GM23248 (cell line): ENCODE measurements at regions not wholly inside any gene's neighbourhood (a gene's known extent, or its start where the extent isn't known, plus 50 kb on each side); places are given as distances from the start of the nearest gene placed in this dataset.

Experiments
- DNase-seq: peaks from one replicate; pipeline ENCODE4 v3.0.0-alpha.2; 2015
- H2AFZ ChIP-seq: fragments of 200-600 bp; sonication (generic); 2 replicates; pipeline ENCODE4 v1.6.1; 2016; ENCODE audit warnings: antibody characterized with exemption
- H3F3A ChIP-seq: fragments of 200-600 bp; sonication (generic); 2 replicates; pipeline ENCODE4 v1.6.1; 2016; ENCODE audit warnings: mild to moderate bottlenecking, antibody characterized with exemption, mixed run types; ENCODE audit not compliant: insufficient read depth
- H3K27ac ChIP-seq: fragments of 200-600 bp; sonication (generic); 2 replicates; pipeline ENCODE4 v1.5.1; 2016; ENCODE audit warnings: mild to moderate bottlenecking
- H3K27me3 ChIP-seq: fragments of 200-600 bp; sonication (generic); replicated peaks from 2 replicates; pipeline ENCODE4 v1.6.1; 2016; ENCODE audit warnings: mild to moderate bottlenecking; ENCODE audit not compliant: insufficient read depth
- H3K36me3 ChIP-seq: fragments of 200-600 bp; sonication (generic); 2 replicates; pipeline ENCODE4 v1.6.1; 2016; ENCODE audit warnings: low read depth, mild to moderate bottlenecking
- H3K4me1 ChIP-seq: fragments of 200-600 bp; sonication (generic); 2 replicates; pipeline ENCODE4 v1.6.1; 2016; ENCODE audit warnings: mild to moderate bottlenecking; ENCODE audit not compliant: insufficient read depth
- H3K4me2 ChIP-seq: fragments of 200-600 bp; sonication (generic); one replicate; pipeline ENCODE4 v1.6.1; 2016; ENCODE audit warnings: mild to moderate bottlenecking; ENCODE audit not compliant: unreplicated experiment
- H3K4me3 ChIP-seq: fragments of 200-600 bp; sonication (generic); 2 replicates; pipeline ENCODE4 v1.5.1; 2016; ENCODE audit warnings: mild to moderate bottlenecking
- H3K79me2 ChIP-seq: fragments of 200-600 bp; sonication (generic); 2 replicates; pipeline ENCODE4 v1.6.1; 2016; ENCODE audit warnings: mild to moderate bottlenecking; ENCODE audit not compliant: insufficient read depth
- H3K9ac ChIP-seq: fragments of 200-600 bp; sonication (generic); 2 replicates; pipeline ENCODE4 v1.6.1; 2016; ENCODE audit warnings: mild to moderate bottlenecking
- H3K9me2 ChIP-seq: fragments of 200-600 bp; sonication (generic); 2 replicates; pipeline ENCODE4 v1.6.1; 2016; ENCODE audit warnings: mixed run types, mild to moderate bottlenecking, moderate library complexity; ENCODE audit not compliant: insufficient read depth
- H3K9me3 ChIP-seq: fragments of 200-600 bp; sonication (generic); one replicate; pipeline ENCODE4 v1.6.1; 2017; ENCODE audit warnings: low read depth
- H4K20me1 ChIP-seq: fragments of 200-600 bp; sonication (generic); 2 replicates; pipeline ENCODE4 v1.6.0; 2016; ENCODE audit not compliant: insufficient read depth
- EZH2 ChIP-seq: fragments of 200-600 bp; sonication (generic); IDR thresholded peaks from 2 replicates; pipeline ENCODE4 v1.6.1; 2018; ENCODE audit warnings: antibody characterized with exemption, mild to moderate bottlenecking; ENCODE audit not compliant: insufficient read depth, poor library complexity, severe bottlenecking
- EZH2phosphoT487 ChIP-seq: fragments of 200-600 bp; sonication (generic); IDR thresholded peaks from 2 replicates; pipeline ENCODE4 v1.6.1; 2018; ENCODE audit warnings: antibody characterized with exemption, moderate library complexity, mild to moderate bottlenecking, low read depth; ENCODE audit not compliant: insufficient read depth
- WGBS, 2 experiments: methylation state at CpG; one replicate each; pipeline ENCODE4 v1.1.6; 2015 to 2017; ENCODE audit warnings: low lambda C conversion rate in 2 of 2, low coverage in 1 of 2; ENCODE audit errors: missing lambda C conversion rate in 2 of 2; 5-methylcytosine and 5-hydroxymethylcytosine counted together
- in situ Hi-C: fragments of 300-500 bp; cut with MboI; formaldehyde crosslinking; loops from 2 replicates; pipeline ENCODE4 v1.15.0; 2020

DNA sequence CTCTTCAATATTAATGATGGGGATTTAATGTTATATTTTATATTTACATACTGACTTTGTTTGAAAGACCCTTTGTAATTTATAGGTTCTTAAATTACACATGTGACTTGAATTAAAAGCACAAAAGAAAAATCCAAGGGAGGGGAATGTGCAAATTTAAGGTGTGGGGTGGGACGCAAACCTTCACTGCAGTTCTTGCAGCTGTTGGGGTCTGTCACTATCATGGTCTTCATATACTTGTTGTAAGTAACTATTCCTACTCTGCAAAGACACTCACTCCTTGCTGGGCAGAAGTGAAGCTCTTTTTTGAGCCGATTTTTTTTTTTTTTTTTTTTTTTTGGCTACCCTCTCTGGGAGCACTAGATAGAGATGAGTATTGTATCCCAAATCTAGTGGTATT, 505.3 kb downstream of the ARHGEF28 start:
- H3K4me1 ChIP-seq = no peaks in the 10 kb centered on the region
- TF ChIP-seq EZH2phosphoT487 = no peak
- no peaks in the 10 kb centered on the region for H3K36me3 ChIP-seq
- no peak overlapping the region for H3K4me2 ChIP-seq
- H2AFZ ChIP-seq = no peak overlapping the region
- 91 to 94% methylated on average over 2 of the region's 2 CpGs for WGBS, 2 experiments
- no peaks in the 10 kb centered on the region for H4K20me1 ChIP-seq
- DNase-seq = no peak
- no peaks in the 10 kb centered on the region for H3K27me3 ChIP-seq
- H3K9me2 ChIP-seq = no peaks in the 10 kb centered on the region
- no peak overlapping the region for H3K9ac ChIP-seq
- no peaks in the 10 kb centered on the region for H3F3A ChIP-seq
- no peak overlapping the region for H3K27ac ChIP-seq
- H3K79me2 ChIP-seq = no peaks in the 10 kb centered on the region
- no peaks in the 10 kb centered on the region for H3K9me3 ChIP-seq
- in situ Hi-C loops = no loop called here
- no peak overlapping the region for H3K4me3 ChIP-seq

DNA sequence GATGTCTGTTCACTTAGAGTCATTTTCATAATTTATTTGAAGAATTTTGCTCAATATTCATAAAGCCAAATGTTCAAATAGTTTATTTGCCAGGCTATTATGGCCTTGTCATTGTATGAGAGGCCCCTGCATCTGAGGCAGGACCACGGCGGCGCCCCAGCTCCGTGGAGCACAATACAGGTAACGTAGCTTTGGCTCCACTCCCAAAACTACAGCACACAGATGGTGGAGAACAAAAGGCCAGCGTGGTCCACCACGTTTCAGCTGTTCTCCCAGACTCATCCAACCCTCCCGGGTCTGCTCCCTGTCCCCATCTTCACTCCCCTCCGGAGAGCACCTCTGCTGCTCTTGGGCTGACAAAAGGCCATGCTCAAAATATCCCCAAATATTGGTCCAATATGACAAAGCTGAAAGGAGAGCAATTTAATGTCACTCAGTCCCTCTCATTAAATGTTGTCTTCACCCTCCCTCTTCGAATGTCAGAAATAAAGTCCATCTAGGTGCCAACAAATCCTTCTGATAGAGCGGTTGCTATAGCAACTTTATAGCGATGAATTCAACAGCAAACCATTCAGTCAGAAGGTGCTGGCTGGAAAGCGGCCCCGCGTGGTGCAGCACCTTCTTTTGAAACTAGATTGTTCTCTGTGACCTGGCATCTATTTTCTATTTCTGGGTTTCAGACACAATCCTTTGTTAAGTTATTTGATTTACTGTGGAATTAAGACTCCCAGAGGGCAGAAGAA, 504.3 kb downstream of the ARHGEF28 start:
- H3K4me1 ChIP-seq = no peaks in the 10 kb centered on the region
- in situ Hi-C loops = no loop called here

DNA sequence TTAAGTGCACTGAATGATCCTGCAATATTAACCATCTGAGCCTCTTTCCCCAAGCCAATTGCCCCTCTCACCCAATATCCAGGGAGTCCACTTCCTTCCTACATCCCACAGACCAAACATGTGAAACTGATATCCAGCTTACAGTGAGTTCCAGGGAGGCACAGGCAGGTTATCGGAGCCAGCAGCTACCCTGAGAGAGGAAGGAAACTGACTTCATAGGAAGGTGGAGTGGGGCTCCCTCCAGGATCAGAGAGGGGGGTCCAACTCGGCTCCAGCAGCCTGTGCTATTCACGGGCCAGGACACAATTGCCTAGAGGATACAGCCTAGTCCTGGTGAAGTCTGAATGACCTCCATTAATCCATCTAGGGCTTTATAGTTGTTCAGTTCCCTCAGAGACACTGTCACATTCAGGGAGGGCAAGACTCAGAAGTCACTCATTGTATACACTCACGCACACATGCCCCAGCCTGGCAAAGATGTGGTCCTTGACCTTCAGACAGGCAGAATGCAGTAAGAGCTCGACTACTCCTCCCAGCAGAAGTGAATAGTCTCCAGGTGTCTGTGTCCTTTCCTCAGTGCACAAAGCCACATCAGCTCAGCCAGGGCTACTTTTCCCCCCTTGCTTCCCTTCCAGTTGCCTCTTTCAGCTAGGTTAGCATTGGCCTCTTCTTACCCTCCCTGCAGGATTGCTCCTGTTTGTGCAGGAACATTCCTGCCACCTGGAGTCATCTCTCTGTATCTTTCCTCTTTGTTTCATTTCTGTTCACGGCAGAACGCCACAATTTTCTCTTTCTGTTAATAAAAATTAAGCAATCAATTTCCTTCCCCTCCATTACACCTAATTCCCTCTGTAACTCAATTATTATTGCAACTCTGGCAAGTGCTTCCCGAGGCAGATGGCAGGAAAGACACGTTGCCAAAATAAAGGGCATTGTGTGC, 501.7 kb downstream of the ARHGEF28 start:
- H3K4me3 ChIP-seq = peak overlapping the region; percentile 43; the same call in 1 of the 2 replicates
- H3K9me3 ChIP-seq = no peaks in the 10 kb centered on the region
- no peaks in the 10 kb centered on the region for H3K9me2 ChIP-seq
- no peaks in the 10 kb centered on the region for H3K79me2 ChIP-seq
- no peak overlapping the region for H3K27ac ChIP-seq
- in situ Hi-C loops = no loop called here
- TF ChIP-seq EZH2 (no peak), EZH2phosphoT487 (no peak)
- no peaks in the 10 kb centered on the region for H3K4me1 ChIP-seq
- 0 out of 2 replicates have a peak overlapping the region, but pooled peaks have one; percentile 51 for H2AFZ ChIP-seq
- no peak overlapping the region for H3K4me2 ChIP-seq
- 59 to 65% methylated on average over 9 of the region's 9 CpGs for whole genome bisulfite sequencing, 2 experiments
- no peaks in the 10 kb centered on the region for H3K27me3 ChIP-seq
- H4K20me1 ChIP-seq = no peaks in the 10 kb centered on the region
- DNase-seq = peak; percentile 34
- no peaks in the 10 kb centered on the region for H3F3A ChIP-seq
- no peaks in the 10 kb centered on the region for H3K36me3 ChIP-seq
- no peak overlapping the region for H3K9ac ChIP-seq

More for the DNA sequence above, 504.3 kb downstream of the ARHGEF28 start:
- no peak for DNase-seq
- no peaks in the 10 kb centered on the region for H3K27me3 ChIP-seq
- no peak overlapping the region for H3K4me3 ChIP-seq
- TF ChIP-seq EZH2 (no peak), EZH2phosphoT487 (no peak)
- no peaks in the 10 kb centered on the region for H4K20me1 ChIP-seq
- H3K4me2 ChIP-seq = no peak overlapping the region
- no peak overlapping the region for H3K27ac ChIP-seq
- H3K79me2 ChIP-seq = no peaks in the 10 kb centered on the region
- no peaks in the 10 kb centered on the region for H3K36me3 ChIP-seq
- no peak overlapping the region for H2AFZ ChIP-seq
- 81% methylated on average over 15 of the region's 15 CpGs for WGBS, 2 experiments
- H3K9me3 ChIP-seq = no peaks in the 10 kb centered on the region
- H3K9ac ChIP-seq = no peak overlapping the region
- no peaks in the 10 kb centered on the region for H3F3A ChIP-seq
- no peaks in the 10 kb centered on the region for H3K9me2 ChIP-seq

DNA sequence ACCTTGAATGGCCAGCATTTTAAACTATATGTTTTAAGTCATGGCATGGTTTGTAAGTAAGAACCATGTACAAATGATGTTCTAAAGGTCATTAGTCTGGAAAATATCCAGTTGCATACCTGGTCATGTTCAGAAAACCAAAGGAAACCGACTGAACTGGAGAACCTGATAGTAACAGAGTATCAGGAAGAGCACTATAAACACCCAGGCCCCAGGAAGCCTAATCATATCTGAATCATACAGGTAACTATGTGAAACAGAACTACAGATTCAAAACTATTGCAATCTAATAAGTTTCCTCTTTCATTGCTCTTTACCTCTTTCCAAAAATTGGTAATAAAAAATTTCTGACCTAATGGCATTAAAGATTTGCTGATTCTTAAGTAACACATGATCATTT, 500.3 kb downstream of the ARHGEF28 start:
- Histone ChIP-seq H2AFZ (no peak overlapping the region), H3K9me2 (no peaks in the 10 kb centered on the region), H4K20me1 (no peaks in the 10 kb centered on the region), H3K4me2 (no peak overlapping the region), H3K27ac (no peak overlapping the region), H3K36me3 (no peaks in the 10 kb centered on the region), H3K4me1 (no peaks in the 10 kb centered on the region), H3K9ac (no peak overlapping the region), H3K79me2 (no peaks in the 10 kb centered on the region), H3K9me3 (no peaks in the 10 kb centered on the region), H3K27me3 (no peaks in the 10 kb centered on the region), H3K4me3 (no peak overlapping the region), H3F3A (no peaks in the 10 kb centered on the region)
- no peak for DNase-seq
- in situ Hi-C loops = no loop called here
- no peak for TF ChIP-seq EZH2phosphoT487
- no peak for TF ChIP-seq EZH2
- 63 to 71% methylated on average over 1 of the region's 1 CpG for WGBS, 2 experiments
